Pons (tissue), 1 donor: ENCODE measurements at regions not wholly inside any gene's neighbourhood (a gene's known extent, or its start where the extent isn't known, plus 50 kb on each side); places are given as distances from the start of the nearest gene placed in this dataset.

Source experiments
- DNase-seq: peaks from one replicate; pipeline ENCODE4 v3.0.0-alpha.2; 2016; ENCODE audit warnings: low spot score

- no peak for DNase-seq
Observed at GRCh38 chr6:1087154-1087843, 224.6 kb upstream of the FOXQ1 start.

- no peak for DNase-seq
Observed at GRCh38 chr6:1086446-1087153, 225.3 kb upstream of the FOXQ1 start.

GRCh38 chr6:1082285-1082935, 229.5 kb upstream of the FOXQ1 start:
- no peak for DNase-seq

- DNase-seq = no peak
Observed at GRCh38 chr6:1081551-1082284, 230.2 kb upstream of the FOXQ1 start.

- DNase-seq = no peak
Observed at GRCh38 chr6:1080453-1081337, 231.2 kb upstream of the FOXQ1 start.

DNA sequence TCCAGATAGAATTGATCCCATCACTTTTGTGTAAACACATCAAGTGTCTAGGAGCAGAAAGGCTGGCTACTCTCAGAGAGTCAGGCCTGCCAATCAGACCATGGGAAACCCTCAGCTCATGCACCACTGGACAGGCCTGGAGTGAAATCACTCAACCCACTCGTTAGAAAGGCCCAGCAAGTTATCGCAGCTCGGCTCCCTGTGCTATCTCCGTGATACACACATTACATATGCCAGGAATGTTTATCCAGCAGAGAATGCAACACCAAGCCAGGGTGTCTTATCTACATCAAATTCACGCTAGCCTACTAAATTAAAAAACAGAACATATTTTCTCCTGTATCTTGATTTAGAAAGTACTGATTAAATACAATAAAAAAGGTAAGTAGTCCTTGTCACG, 232.4 kb upstream of the FOXQ1 start:
- DNase-seq = no peak

DNA sequence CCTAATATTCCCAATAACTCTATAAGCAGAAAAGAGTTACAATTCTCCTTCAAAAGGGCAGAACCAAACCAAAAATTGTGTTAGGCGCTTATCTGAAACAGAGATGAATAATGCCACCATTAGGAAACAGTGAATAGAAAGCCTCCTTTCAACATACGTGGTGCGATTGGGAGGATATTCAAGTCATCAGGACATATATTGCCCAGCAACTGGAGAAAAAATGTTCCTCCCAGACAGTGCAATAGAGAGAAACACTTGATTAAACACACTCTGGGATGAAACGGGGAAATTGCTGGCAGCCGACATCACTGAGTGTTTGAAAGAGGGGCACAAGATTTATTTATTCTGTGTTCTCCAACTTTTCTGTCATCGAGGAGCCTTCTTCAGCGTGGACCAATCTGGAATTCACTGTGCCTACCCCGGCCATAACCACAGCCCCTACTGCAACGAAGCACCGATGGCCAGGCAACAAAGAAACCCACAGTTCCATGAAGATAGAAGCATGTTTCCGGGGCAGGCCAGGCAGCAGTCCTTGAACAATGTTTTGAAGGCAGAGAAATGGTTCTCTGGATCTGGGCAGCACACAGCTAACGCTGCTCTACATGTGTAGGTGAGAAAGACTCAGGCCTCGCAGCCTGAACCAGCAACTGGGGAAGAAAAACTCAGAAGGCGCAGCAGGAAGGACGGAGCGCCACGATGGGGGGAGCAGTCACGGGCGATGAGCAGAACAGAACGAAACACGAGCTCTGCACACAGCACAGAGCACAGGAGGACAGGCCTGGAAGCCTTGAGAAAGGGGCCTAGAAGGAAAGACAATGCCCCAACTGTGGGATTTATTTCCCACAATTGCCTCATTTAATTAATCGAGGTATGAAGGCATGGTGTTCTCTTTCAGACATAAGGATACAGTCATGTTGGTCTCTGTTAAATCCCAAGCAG, 234.2 kb upstream of the FOXQ1 start:
- DNase-seq = no peak

- DNase-seq = no peak
Observed at GRCh38 chr6:1076531-1077459, 235.1 kb upstream of the FOXQ1 start.

DNA sequence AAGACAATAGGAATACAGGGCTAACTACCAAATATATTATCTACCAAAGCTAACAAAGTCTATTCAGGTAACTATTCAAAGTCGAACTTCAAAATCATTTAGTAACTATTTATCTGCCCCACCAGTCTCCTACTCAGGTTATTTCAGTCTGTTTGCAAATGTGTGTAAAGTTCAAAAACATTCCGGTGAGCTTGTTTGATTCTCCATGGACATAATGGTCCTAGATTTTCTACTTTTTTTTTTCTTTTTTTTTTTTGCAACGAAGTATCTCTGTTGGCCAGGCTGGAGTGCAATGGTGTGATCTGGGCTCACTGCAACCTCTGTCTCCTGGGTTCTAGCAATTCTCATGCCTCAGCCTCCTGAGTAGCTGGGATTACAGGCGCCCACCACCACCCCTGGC, 236.0 kb upstream of the FOXQ1 start:
- DNase-seq = no peak

DNA sequence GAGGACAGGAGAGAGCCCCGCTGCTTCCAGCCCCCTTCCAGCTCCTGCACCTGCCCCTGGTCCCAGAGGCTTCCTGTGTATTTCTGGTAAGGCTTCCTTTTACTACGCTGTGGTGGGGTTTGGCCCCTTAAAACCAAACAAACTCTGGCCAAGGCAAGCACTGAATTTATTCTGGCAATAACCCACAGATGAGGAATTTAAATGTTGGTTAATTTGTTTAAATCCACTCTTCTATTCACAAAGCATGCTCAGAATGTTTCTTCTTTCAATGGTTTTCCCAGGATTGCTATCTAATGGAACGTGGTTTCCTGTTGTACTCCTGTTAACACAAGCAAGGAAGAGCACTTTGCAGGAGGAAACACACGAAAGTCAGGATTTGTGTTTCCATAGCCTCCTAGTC, 236.5 kb upstream of the FOXQ1 start:
- DNase-seq = no peak

- DNase-seq = no peak
Observed at GRCh38 chr6:1070085-1070521, 241.8 kb upstream of the FOXQ1 start.

- no peak for DNase-seq
Observed at GRCh38 chr6:1068905-1069304, 243.0 kb upstream of the FOXQ1 start.

DNA sequence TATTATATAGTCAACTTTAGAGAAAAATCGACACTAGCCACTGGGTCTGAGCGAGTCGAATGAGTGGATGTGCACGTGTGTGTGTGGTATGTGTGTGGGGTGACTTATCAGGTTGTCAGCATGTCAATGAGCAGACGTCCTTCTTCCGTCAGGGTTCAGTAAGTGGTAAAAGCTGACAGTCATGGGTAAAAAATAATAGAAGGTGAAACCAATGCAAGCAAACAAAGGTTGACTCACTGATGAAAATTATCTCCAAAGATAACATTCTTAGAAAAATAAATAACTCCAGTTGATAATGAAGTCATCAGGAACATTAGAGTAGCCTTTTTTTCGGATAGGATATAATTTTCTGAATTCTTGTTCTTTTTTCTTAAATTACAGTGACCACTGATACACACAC, 243.8 kb upstream of the FOXQ1 start:
- DNase-seq = no peak

DNA sequence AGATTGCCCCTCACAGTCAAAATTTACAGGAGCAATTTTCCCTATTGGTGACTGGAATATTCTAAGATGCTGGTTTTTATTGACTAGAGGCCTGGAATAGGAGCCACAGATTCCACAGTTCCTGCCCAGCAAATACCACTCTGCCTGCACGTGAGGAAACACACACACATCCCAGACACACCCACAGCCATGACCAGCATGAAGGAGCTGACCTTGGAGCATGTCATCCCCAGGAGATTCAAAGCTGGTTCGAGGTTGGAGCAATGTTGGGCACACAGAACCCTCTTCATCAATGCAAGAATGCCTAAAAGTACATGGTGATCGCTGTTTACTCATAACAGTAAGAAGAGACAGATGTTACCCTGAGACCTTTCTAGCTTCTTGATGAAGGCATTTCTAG, 244.6 kb upstream of the FOXQ1 start:
- no peak for DNase-seq

GRCh38 chr6:1066449-1067090, 245.3 kb upstream of the FOXQ1 start:
- no peak for DNase-seq

DNA sequence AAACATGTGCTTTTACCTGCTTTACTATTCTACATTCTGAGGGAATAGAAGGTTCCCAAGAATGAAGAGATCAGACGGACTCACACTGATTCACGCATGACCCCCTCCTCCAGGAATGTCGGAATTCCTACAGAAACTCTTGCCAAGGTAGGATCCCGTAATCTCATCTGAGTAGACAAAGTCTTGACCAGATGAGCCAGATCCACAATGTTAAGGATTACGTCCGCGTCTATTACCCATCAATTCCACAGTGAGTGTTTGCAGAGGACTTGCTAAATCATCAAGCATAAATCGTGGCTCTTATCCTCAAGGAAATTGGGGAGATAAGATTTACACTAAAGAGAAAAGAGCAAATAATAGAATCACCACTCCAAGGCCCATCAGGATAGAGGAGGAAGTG, 245.9 kb upstream of the FOXQ1 start:
- no peak for DNase-seq

DNA sequence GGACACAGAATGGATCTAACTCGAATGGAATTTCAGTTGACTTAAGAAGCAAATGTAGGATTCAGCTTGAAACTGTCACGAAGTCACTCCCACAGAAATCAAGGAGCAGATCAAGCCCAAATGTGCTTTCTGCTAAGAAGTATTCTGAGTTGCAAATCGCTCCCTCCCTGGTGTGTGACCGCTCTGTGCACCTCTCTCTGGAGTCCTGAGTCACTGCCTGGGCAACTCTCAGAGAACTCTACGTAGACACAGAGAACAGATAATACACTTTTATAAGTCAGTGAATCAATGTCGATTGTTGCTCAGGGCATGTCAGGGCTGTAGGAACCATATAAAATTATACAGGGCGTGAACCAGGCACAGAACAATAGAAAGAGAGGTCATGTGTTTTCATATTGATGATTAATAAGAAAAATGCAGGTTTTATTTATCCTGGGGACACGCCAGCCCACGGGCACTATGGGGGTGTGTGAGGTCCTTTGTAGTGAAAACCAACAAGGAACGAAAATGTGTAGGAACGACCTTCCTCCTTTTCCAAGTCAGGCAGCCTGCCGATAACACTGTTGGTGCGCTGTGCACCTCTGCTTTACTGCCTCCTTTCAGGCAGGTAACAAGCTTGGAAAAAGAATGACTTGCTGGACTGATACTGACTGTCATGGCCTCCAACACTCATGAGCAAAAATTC, 248.1 kb upstream of the FOXQ1 start:
- DNase-seq = no peak
